Occipital lobe (tissue), 2 donors: ENCODE measurements at regions not wholly inside any gene's neighbourhood (a gene's known extent, or its start where the extent isn't known, plus 50 kb on each side); places are given as distances from the start of the nearest gene placed in this dataset. TPM values are rescaled to one million over a fixed set of nuclear protein-coding genes. Genes with fewer than 3 reads are reported as not detected.

Experiments
- DNase-seq: peaks from one replicate; lab custom pipeline; 2025; lab: John Stamatoyannopoulos, UW
- small RNA-seq: library from RNA; depleted of rRNA; stranded (forward); fragments of <200 nt; gene quantifications from one replicate; pipeline ENCODE3, GENCODE V24; 2014

DNA sequence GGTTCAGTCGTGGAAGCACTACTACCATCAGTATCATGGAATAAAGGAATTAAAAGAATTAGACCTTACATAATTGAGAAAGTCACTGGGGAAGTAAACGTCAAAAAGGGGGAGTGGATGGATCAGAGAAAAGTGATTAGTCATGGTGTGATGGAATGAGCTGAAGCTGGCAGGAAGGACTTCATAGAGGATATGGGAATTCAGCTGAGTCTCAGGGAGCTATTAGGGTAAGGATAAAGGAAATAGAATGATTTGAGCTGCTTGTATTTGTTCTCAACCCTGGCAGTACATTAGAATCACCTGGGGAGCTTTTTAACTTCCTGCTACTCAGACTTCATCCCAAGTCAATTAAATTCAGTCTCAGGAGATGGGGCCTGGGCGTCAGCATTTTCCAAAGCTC lies 53.4 kb upstream of the SETBP1 start:
- DNase-seq = no peak

DNA sequence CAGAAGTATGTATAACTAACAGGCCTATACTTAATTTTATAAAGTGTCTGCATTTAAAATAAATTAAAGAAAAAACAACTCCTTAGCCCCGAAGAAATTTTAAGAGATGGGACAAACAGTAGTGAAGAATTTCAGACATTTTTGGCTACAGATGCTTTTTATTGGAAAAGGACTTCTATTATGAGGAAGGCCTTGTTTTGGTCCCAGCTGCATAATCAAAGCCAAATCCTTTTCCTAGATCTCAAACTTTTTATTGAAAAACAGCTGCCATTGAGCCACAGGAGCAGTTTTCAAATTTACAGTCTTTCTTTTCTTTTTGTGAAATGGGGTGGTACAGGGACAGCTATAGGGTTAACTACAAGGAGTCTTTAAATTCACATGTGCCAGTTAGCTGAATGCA lies 51.3 kb upstream of the SETBP1 start:
- DNase-seq = no peak

DNA sequence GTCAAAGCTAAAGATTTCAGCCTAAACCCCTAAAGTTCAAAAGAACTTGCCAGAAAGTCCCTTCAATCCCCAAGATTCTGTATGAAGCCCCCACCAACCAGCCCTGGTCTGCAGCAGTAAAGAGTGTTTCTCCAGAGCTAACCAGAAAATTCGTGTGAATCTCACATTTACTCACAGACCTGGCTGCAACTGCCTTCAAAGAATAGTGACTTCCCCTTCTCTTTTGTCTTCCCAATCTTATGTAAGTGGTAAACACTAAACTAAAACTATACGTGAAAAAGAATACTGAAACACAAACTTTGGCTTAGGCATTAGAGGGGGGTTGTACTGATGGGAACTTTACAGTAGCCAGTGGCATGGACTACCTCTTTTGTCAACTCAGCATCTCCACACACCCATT lies 50.6 kb upstream of the SETBP1 start:
- no peak for DNase-seq

Small RNAs in the stretch of these regions (small RNA-seq; reads per million reads assigned to genes)
- gene RNA5SP455 = not detected
